ENCODE measurements at regions not wholly inside any gene's neighbourhood (a gene's known extent, or its start where the extent isn't known, plus 50 kb on each side); places are given as distances from the start of the nearest gene placed in this dataset.

- DNase-seq (ENCODE audit: low spot score in 2 of 2) = no peak
Observed at GRCh38 chr2:220107380-220107791, 480.0 kb downstream of the SLC4A3 start.

GRCh38 chr2:220114443-220114842 lies 487.0 kb downstream of the SLC4A3 start:
- Histone ChIP-seq H3K4me3 (no peak overlapping the region), H3K9me3 (no peaks in the 10 kb centered on the region), H3K4me1 (no peaks in the 10 kb centered on the region), H3K27ac (no peak overlapping the region), H3K36me3 (no peaks in the 10 kb centered on the region), H3K27me3 (no peaks in the 10 kb centered on the region)
- intact Hi-C loops (cut with DNase I) = no loop called here
- DNase-seq (ENCODE audit: low spot score in 2 of 2) = no peak
- no peak for TF ChIP-seq CTCF (IDR thresholded peaks at IDR 0.05)

More at GRCh38 chr2:220107380-220107791, 480.0 kb downstream of the SLC4A3 start:
- no peaks in the 10 kb centered on the region for H3K9me3 ChIP-seq
- no peaks in the 10 kb centered on the region for H3K27me3 ChIP-seq
- no peaks in the 10 kb centered on the region for H3K36me3 ChIP-seq
- intact Hi-C loops (cut with DNase I) = no loop called here
- TF ChIP-seq CTCF (IDR thresholded peaks at IDR 0.05) = no peak
- H3K4me1 ChIP-seq = no peaks in the 10 kb centered on the region
- H3K27ac ChIP-seq = no peak overlapping the region
- no peak overlapping the region for H3K4me3 ChIP-seq

GRCh38 chr2:220117025-220117424 lies 489.6 kb downstream of the SLC4A3 start:
- TF ChIP-seq CTCF (IDR thresholded peaks at IDR 0.05) = no peak
- no peaks in the 10 kb centered on the region for H3K9me3 ChIP-seq
- H3K36me3 ChIP-seq = no peaks in the 10 kb centered on the region
- no peaks in the 10 kb centered on the region for H3K4me1 ChIP-seq
- H3K4me3 ChIP-seq = no peak overlapping the region
- intact Hi-C loops (cut with DNase I) = no loop called here
- H3K27ac ChIP-seq = no peak overlapping the region
- no peaks in the 10 kb centered on the region for H3K27me3 ChIP-seq
- no peak for DNase-seq (ENCODE audit: low spot score in 2 of 2)

- no peaks in the 10 kb centered on the region for H3K27me3 ChIP-seq
- intact Hi-C loops (cut with DNase I) = no loop called here
- no peak for DNase-seq (ENCODE audit: low spot score in 2 of 2)
- H3K4me1 ChIP-seq = no peaks in the 10 kb centered on the region
- H3K9me3 ChIP-seq = no peaks in the 10 kb centered on the region
- no peaks in the 10 kb centered on the region for H3K36me3 ChIP-seq
- TF ChIP-seq CTCF (IDR thresholded peaks at IDR 0.05) = no peak
- no peak overlapping the region for H3K27ac ChIP-seq
- H3K4me3 ChIP-seq = no peak overlapping the region
Observed at GRCh38 chr2:220120041-220120440, 492.6 kb downstream of the SLC4A3 start.

- TF ChIP-seq CTCF (IDR thresholded peaks at IDR 0.05) = no peak
- intact Hi-C loops (cut with DNase I) = no loop called here
- H3K9me3 ChIP-seq = no peaks in the 10 kb centered on the region
Observed at GRCh38 chr2:220123751-220124150, 496.3 kb downstream of the SLC4A3 start.

GRCh38 chr2:220125551-220125950 lies 498.1 kb downstream of the SLC4A3 start:
- no peak for TF ChIP-seq CTCF (IDR thresholded peaks at IDR 0.05)
- intact Hi-C loops (cut with DNase I) = no loop called here

More at GRCh38 chr2:220123751-220124150, 496.3 kb downstream of the SLC4A3 start:
- no peak overlapping the region for H3K27ac ChIP-seq
- no peaks in the 10 kb centered on the region for H3K4me1 ChIP-seq
- H3K4me3 ChIP-seq = no peak overlapping the region
- H3K27me3 ChIP-seq = no peaks in the 10 kb centered on the region
- no peaks in the 10 kb centered on the region for H3K36me3 ChIP-seq
- no peak for DNase-seq (ENCODE audit: low spot score in 2 of 2)

More at GRCh38 chr2:220125551-220125950, 498.1 kb downstream of the SLC4A3 start:
- Histone ChIP-seq H3K4me1 (no peaks in the 10 kb centered on the region), H3K27me3 (no peaks in the 10 kb centered on the region), H3K36me3 (no peaks in the 10 kb centered on the region), H3K9me3 (peaks cover 0 to 4% of the 10 kb centered on the region in 2 donors), H3K4me3 (no peak overlapping the region), H3K27ac (no peak overlapping the region)
- DNase-seq (ENCODE audit: low spot score in 2 of 2) = no peak

All from ascending aorta (tissue), 2 donors.